ENCODE measurements at regions not wholly inside any gene's neighbourhood (a gene's known extent, or its start where the extent isn't known, plus 50 kb on each side); places are given as distances from the start of the nearest gene placed in this dataset.

DNA sequence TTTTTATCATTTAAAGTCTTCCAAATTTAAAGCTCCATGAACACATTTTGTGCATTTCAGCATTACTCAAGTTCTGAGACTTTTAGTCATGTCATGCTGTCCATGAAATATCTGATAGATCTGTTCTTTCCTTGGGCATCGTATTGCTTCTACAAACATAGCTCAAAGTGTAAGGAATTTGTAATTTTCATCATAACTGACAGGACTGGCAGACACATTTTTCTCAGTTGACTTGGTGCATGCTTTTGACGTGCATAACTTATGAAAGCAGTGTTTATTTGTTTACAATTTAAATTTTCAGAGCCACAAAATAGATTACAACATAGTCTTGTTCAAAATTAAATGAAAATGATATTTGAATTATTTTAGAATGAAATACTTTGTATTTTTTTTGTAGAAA lies 812.1 kb upstream of the NOVA1 start:
- no peak for ATAC-seq

DNA sequence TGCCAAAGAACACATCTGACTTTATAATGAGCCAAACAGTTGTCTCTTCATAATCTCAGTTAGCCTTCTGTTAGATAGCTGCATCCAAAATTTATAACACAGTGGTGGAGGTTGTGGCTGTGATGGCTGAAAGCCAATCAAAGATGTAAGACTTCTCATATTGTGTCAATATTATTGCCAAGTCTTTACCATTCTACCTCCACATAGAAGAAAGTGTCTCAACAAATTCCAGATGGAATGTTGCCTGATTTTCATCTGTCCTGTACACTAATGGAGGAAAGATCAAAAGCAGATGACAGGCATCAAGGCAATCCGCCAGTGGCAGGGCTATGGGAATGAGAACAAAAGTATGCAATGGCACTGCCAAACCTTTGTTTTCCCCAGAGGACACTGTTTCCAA lies 813.1 kb upstream of the NOVA1 start:
- Histone ChIP-seq H3K4me3 (no peak overlapping the region), H3K9me3 (no peaks in the 10 kb centered on the region), H3K36me3 (no peaks in the 10 kb centered on the region), H3K27me3 (ENCODE audit: low read depth) (no peaks in the 10 kb centered on the region), H3K4me1 (no peaks in the 10 kb centered on the region), H3K27ac (no peak overlapping the region)
- TF ChIP-seq, protein P1, sequence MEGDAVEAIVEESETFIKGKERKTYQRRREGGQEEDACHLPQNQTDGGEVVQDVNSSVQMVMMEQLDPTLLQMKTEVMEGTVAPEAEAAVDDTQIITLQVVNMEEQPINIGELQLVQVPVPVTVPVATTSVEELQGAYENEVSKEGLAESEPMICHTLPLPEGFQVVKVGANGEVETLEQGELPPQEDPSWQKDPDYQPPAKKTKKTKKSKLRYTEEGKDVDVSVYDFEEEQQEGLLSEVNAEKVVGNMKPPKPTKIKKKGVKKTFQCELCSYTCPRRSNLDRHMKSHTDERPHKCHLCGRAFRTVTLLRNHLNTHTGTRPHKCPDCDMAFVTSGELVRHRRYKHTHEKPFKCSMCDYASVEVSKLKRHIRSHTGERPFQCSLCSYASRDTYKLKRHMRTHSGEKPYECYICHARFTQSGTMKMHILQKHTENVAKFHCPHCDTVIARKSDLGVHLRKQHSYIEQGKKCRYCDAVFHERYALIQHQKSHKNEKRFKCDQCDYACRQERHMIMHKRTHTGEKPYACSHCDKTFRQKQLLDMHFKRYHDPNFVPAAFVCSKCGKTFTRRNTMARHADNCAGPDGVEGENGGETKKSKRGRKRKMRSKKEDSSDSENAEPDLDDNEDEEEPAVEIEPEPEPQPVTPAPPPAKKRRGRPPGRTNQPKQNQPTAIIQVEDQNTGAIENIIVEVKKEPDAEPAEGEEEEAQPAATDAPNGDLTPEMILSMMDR (IDR thresholded peaks at IDR 0.05): no peak
- ATAC-seq (no peak), DNase-seq (no peak)
- intact Hi-C loops (cut with DNase I): no loop called here

More for the DNA sequence above, 812.1 kb upstream of the NOVA1 start:
- H3K9me3 ChIP-seq: no peaks in the 10 kb centered on the region
- DNase-seq: no peak
- no peaks in the 10 kb centered on the region for H3K27me3 ChIP-seq (ENCODE audit: low read depth)
- intact Hi-C loops (cut with DNase I): no loop called here
- no peaks in the 10 kb centered on the region for H3K36me3 ChIP-seq
- no peaks in the 10 kb centered on the region for H3K4me1 ChIP-seq
- TF ChIP-seq, protein P1 (IDR thresholded peaks at IDR 0.05): no peak
- no peak overlapping the region for H3K27ac ChIP-seq
- no peak overlapping the region for H3K4me3 ChIP-seq

GRCh38 chr14:27427796-27428195 lies 830.0 kb upstream of the NOVA1 start:
- Histone ChIP-seq H3K36me3 (no peaks in the 10 kb centered on the region), H3K9me3 (no peaks in the 10 kb centered on the region), H3K27ac (no peak overlapping the region), H3K4me1 (no peaks in the 10 kb centered on the region), H3K4me3 (no peak overlapping the region), H3K27me3 (ENCODE audit: low read depth) (no peaks in the 10 kb centered on the region)
- TF ChIP-seq, protein P1 (IDR thresholded peaks at IDR 0.05): no peak
- DNase-seq (no peak), ATAC-seq (no peak)
- intact Hi-C loops (cut with DNase I): no loop called here

- no peaks in the 10 kb centered on the region for H3K27me3 ChIP-seq (ENCODE audit: low read depth)
- no peak overlapping the region for H3K27ac ChIP-seq
- intact Hi-C loops (cut with DNase I): no loop called here
- no peak overlapping the region for H3K4me3 ChIP-seq
- no peak for DNase-seq
- TF ChIP-seq, protein P1 (IDR thresholded peaks at IDR 0.05): no peak
- ATAC-seq: no peak
- H3K9me3 ChIP-seq: no peaks in the 10 kb centered on the region
- no peaks in the 10 kb centered on the region for H3K4me1 ChIP-seq
- H3K36me3 ChIP-seq: no peaks in the 10 kb centered on the region
Observed at GRCh38 chr14:27435923-27436670, 838.3 kb upstream of the NOVA1 start.

DNA sequence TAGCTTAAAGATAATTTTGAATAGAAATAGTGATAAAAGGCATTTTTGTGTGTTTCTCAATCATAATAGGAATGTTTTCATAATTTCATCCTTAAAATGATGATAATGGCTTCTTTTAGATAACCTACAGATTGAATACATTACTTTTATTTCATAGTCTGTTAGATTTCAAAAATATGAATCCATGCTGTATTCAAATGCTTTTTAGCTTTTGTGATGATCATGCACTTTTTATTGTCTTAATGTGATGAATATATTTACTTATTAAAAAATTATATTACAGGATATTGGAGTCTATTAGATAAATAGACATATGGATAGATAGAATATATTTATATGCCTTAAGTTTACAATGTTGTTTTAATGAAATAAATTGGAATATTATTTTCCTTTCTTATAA lies 886.8 kb upstream of the NOVA1 start:
- DNase-seq (no peak), ATAC-seq (no peak)
- Histone ChIP-seq H3K36me3 (no peaks in the 10 kb centered on the region), H3K4me3 (no peak overlapping the region), H3K27ac (no peak overlapping the region), H3K4me1 (no peaks in the 10 kb centered on the region), H3K9me3 (no peaks in the 10 kb centered on the region), H3K27me3 (ENCODE audit: low read depth) (no peaks in the 10 kb centered on the region)
- intact Hi-C loops (cut with DNase I): no loop called here
- TF ChIP-seq, protein P1 (IDR thresholded peaks at IDR 0.05): no peak
